Spleen (tissue), 7 donors: ENCODE measurements at regions not wholly inside any gene's neighbourhood (a gene's known extent, or its start where the extent isn't known, plus 50 kb on each side); places are given as distances from the start of the nearest gene placed in this dataset.
"Not testable (repeated sequence)": the region's sequence is repeated elsewhere in the genome, so short reads cannot be mapped to it uniquely, and the experiment has no call there.

Experiments
- POLR2AphosphoS5 ChIP-seq, 3 donors: sonication (generic); formaldehyde crosslinking; IDR thresholded peaks; one replicate each; pipeline ENCODE4 v1.5.1; 2017; ENCODE audit warnings: antibody characterized with exemption in 3 of 3
- TF ChIP-seq, protein P1 (sequence below), 11 experiments: fragments of 200-600 bp in 7 of 11; fragments of 450-650 bp in 4 of 11; sonication (generic) in 4 of 11; IDR thresholded peaks in 8 of 11; conservative IDR thresholded peaks in 3 of 11; 1 replicate in 7 of 11; 2 replicates in 4 of 11; pipeline versions ENCODE4 v1.4.0 to v1.8.0; 2016 to 2021; ENCODE audit warnings: antibody characterized with exemption in 11 of 11, inconsistent platforms in 4 of 11, mild to moderate bottlenecking in 1 of 11
- donor health status: DM: no; HTN: no; CAD: no; lungs with moderate emphysema.
- donor health status: DM: no; HTN: no; CAD: no.
- donor health status: DM: no; HTN: no; CAD: no.

DNA sequence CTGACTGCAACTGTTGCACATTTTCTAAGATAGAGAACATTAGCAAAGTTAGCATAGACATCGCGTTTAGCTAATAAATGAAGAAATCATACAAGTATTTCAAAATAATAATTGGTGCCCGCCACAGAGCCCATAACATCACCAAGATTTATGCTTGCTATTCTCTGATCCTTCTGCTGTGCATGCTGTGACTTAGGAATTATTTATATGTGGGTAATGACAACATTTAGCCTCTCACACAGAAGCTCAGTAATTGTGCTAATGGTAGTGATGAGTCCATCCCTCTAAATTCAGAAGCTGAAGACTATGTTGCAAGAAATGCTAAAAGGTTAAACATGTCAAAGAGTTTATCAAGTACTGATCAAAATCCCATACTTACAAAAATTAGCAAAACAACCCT, 677.0 kb upstream of the PABPC5 start:
- TF ChIP-seq, protein P1, sequence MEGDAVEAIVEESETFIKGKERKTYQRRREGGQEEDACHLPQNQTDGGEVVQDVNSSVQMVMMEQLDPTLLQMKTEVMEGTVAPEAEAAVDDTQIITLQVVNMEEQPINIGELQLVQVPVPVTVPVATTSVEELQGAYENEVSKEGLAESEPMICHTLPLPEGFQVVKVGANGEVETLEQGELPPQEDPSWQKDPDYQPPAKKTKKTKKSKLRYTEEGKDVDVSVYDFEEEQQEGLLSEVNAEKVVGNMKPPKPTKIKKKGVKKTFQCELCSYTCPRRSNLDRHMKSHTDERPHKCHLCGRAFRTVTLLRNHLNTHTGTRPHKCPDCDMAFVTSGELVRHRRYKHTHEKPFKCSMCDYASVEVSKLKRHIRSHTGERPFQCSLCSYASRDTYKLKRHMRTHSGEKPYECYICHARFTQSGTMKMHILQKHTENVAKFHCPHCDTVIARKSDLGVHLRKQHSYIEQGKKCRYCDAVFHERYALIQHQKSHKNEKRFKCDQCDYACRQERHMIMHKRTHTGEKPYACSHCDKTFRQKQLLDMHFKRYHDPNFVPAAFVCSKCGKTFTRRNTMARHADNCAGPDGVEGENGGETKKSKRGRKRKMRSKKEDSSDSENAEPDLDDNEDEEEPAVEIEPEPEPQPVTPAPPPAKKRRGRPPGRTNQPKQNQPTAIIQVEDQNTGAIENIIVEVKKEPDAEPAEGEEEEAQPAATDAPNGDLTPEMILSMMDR (IDR thresholded peaks at IDR 0.05 in 8 of 11, conservative IDR thresholded peaks at IDR 0.05 in 3 of 11) = not testable (repeated sequence)
- not testable (repeated sequence) for TF ChIP-seq POLR2AphosphoS5 (IDR thresholded peaks at IDR 0.05)
